ENCODE measurements at regions not wholly inside any gene's neighbourhood (a gene's known extent, or its start where the extent isn't known, plus 50 kb on each side); places are given as distances from the start of the nearest gene placed in this dataset.
A peak's percentile ranks its signal among the peaks of the same experiment; 100 is the strongest.

DNA sequence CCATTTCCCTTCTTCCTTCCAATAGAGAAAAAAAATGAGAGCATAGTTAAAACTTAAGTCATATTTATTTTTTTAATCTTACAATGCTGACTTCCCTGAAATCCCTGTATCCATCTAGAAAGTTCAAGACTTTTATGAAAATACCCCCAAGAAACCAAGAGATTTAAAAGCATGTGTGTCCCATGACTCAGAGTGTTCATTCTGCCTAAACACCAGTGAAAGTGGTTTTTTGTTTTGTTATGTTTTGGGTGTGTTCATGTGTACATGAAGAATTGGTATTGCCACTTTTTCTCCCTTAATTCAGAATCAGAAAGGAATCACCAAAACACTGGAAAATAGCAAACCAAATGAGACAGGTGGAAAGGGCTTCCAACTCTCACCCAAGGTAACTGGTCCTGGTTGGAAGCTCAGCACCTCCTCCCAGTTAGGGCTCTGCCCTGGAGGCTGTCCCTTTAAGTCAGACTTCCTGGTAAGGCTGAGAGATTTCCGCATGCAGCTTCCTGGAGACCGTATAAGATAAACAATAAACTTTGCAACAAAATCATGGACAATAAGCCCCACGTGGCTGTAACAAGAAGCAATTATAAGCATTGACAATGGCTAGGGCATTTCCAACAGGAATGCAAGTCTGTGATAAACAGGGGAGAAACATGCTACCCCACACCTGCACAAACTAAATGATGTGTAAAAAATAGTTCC lies 121.9 kb upstream of the ARHGEF3 start:
- no peak for DNase-seq

DNA sequence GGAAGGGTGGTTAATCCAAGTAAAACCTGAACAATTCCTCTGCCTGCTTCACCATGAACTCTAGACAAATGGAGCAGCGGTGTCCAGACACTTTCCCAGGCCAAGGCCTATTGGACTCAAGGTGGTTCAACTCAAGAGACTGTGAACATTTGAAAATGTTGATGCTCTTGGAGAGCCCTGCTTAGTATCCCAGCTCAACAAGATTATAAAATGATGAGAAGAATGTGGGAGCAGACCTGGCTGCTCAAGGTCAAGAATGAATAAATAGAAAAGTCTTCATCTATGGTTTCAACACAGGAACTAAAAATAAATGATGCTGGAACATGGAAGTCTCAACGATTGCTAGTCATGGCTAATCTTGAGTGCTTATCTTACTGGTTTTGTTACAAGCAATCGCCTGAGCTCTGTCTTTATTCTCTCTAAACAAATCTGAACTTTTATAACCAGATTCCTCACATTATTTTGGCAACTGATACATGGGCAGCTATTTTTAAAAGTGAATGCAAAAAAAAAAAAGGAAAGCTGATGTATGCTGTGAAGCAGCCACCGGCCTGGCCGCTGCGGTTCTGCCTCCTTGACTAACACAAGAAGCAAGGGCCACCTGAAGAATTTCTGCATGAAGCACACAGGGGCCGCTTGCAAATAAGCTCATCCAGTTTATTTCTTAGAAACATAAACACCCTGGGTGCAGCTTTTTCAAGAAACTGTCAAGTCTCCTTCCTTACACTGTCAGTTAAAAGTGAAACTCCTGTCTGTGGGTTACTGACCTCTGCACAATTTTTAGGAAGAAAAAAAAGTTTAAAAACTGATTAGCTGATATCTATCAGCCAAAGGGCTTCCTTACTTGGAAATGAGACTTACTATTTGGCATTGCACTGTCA lies 120.1 kb upstream of the ARHGEF3 start:
- no peak for DNase-seq

DNA sequence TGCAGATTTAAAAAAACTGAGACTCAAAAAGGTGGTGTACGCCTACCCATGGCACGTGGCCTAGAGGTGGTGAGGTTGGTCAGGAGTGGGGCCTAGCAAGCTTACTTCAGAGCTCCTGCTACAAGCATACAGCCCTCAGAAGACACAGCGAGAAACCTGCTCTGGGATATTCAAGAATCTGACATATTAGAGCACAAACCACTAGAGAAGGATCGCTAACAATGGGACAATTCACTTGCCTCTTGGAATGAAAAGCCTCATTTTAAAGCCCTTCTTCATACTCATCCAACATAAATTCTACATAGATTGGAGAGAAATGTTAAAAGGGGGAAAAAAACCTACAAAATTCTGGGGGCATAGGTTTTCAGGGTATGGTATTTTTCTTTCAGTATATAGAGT lies 118.0 kb upstream of the ARHGEF3 start:
- no peak for DNase-seq

DNA sequence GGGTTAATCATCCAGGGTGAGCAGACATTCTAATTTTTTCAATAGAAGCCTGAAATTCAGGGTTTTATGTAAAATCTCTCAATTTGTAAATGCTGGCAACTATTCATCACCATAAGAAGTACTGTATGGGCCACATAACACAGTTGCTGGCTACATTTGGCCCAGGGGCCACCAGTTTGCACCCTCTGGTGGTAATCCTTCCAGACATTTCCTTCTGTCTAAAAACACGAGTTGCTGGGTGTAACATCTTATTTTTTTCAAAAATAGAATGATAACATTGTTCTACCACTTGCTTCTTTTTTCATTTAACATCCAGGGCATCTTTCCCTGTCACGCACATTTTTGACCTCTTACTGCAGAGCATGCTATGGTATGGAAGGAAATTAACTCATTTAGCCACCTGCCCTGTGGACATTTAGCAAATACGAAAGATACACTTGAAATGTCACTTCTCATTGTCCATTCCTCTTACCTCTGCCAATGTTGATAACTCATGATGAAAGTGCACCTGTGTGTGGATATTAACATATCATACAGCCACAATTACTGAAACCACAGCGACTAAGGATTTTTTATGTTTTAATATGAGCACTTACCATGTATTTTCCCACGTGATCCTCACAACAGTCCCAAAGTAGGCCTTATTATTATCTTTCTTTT lies 117.5 kb upstream of the ARHGEF3 start:
- DNase-seq: no peak

DNA sequence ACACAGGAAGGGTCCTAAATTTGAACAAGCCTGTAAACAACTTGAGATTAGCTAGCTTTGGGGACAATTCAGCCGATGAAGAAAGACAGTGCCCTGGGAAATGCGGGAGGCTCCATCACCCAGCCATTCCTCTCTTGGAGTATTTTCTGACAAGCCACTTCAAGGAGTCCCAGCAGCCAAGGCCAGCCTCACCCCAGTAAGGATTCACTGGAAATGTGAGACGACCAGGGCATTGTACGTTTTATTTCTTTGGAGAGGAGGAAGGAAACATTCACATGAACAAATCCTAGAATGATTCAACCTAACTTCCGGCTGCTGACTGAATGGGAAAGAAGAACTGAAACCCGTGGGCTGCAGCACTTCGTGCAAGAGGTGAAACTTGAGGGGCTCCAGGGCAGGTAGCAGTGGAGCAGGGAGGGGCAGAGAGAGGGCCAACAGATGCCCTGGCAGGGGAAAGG lies 116.4 kb upstream of the ARHGEF3 start:
- no peak for DNase-seq

DNA sequence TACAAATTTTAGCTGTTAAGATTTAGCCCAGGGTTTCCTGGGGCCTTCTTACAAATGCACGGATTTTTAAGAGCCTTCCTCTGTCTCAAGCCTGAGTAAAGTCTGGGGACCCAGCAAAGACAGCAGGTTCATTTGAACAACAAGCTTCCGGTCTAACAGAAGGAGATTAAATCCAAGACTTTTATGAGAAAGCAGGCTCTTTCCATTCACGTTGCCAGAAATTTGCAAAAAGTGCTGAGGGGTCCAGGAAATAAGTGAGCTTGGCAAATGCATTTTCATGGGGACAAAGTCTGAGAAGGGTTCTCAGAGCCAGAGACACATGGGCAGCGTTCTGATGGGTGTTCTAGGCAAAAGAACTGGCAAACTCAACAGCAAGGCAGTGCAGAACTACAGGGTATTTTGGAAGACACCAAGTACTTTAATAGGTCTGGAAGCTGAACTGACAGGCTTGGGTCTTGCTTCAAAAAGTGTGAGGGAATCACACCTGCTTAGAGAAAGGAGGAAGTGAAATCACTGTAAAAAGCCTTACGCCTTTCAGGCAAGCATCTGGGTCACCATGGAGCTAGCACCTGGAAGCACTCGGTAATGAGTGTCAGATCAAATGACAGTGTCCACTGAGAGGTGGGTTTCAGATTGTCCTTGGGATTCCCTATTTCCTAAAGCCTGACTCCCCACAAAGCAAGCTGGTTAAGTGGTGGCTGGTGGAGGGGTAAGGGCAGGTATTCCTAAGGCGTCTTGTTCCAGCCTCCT lies 115.8 kb upstream of the ARHGEF3 start:
- no peak for DNase-seq

DNA sequence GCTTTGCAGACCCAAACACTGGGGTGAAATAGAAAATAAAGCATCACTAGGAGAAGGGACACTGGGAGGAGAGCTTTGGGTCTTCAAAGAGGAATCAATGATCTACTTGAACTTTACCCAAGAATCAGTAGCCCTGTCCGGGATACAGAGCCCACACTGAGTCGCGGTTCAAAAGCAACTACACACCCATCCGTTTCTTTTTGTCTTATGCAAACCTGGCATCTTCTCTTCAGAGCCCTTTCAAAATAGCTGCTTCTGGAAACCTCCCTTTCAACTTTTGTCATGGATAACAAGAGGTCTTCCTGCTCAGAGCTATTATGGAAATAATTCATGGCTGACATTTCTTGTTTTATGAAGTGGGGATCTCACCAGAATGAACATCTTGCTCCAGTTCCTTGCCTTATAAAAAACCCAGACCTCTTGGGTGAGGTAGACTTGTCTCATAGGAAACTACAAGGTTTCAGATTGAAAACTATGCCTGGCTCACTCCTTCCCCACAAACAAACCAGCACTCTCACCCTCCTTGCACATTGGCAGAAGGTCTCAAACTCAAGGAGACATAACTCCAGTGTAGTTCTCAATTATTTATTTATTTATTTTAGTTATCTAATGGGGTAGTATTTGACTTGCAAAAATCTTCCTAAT lies 115.1 kb upstream of the ARHGEF3 start:
- no peak for DNase-seq

DNA sequence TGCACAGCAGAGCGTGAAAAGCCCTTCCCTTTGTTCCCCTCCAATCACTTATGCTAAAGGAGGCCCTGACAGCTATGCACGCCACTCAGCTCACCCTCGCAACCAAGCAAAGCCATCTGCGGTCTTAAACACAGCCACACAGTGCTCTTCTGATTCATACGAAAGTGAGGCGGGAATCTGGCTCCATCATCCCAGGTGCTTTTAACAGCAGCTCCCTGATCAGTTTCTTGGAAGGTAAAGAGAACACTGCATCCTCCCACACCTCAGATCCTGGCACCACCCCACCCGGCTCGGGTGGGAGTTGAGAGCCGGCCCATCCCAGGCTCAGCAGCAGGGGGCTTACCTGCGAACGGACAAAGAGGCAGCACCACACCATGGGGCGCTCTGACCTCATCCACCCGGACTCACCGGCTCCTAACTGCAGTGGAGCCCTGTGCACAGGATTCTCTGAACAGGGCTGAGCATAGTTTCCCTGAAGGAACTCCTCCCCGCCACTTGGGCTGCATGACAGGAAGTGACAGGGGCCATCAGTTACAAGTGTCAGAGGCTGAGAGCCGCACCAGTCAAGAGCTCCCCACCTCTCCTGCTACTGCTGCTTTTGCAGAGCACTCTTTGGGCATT lies 114.3 kb upstream of the ARHGEF3 start:
- DNase-seq: no peak

DNA sequence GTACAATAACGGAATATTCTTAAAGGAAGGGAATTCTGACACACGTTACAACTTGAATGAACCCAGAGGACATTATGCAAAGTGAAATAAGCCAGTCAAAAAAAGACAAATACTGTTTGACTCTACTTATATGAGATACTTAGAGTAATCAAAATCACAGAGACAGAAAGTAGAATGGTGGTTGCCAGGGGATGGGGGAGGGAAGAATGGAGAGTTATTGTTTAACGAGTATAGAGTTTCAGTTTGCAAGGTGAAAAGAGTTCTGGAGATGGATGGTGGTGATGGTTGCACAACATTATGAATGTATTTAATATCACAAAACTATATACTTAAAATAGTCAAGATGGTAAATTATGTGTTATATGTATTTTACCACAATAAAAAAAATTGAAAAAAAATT lies 112.9 kb upstream of the ARHGEF3 start:
- no peak for DNase-seq

DNA sequence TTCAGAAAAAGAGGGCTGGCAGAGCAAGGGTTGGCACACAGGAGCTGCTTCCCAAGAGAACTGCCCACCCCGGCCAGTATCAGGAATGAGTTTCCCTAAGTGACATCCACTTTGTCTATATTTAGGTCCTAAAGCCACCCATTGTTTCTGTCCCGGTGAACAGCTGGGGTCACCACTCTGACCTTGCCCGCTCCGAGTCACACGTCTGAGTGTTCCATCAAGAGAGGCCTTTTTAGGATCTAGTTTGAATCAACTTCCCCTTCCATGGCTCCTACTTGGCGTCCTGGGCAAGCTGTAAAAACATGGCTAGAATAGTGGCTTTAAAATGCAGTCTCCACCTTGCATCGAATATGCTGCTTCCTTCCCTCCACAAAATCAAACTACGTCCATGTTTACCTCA lies 109.6 kb upstream of the ARHGEF3 start:
- DNase-seq: no peak

DNA sequence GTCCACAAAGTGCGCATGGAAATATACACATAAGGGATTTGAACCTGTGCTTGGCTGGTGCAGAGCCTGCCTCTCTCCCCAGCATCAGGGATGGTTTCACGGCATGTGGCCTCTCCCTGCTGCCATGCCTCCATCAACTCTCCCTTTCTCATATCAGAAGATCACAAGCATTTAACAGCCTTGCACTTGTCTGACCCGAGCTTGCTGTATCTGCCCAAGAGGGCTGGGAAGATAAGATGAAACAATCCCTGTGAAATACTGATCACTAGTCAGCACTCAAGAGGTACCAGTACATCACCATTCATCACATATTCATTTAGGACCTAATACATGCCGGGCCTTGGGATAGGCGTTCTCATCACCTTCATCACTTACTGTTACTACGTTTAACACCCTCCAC lies 107.6 kb upstream of the ARHGEF3 start:
- no peak for DNase-seq

DNA sequence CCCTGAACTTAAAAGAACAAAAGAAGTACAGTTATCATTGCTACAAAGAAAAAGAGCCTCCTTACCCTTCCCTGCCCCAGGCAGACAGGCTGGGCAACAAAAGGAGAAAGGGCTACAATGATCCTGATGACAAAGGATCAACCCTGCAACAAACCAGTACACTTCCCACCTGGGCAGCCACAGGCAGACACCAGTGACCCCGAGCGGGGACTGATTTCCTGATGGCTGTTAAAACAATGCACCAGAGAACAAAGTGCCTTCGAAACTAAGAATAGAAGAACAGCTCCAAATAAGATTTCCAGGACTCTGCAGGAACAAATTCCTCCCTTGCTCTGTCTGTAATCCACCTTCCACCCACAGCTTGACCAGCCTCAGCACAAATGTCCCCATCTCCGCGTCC lies 106.3 kb upstream of the ARHGEF3 start:
- no peak for DNase-seq

DNA sequence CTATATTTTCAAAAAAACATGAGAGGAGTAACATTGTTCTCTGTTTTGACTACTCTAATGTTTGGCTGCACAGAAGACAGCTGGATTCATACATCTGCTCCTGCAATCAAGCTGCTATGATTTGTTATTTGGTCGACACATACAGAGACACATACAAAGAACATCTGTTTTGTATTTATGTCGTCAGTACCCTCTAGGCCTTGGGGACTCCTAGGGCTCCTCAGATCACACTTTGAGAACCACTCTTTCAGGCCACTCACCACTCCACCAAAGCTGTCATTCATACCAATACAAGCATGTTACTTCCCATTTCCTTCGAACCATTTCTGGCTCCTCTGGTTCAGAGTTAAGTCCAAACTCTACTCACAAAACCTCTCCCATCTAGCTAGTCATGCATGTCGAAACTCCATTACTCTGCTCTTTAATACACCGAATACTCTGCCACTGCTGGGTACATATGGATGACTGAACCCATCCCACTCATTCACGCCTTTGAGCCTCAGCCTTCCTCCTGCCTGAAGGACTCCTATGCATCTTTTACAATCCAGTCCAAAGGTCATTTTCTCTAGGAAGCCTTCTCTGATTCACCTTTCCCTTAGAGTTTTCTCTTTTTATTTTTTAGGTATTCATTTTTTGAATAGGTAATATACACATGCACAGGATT lies 102.9 kb upstream of the ARHGEF3 start:
- no peak for DNase-seq

DNA sequence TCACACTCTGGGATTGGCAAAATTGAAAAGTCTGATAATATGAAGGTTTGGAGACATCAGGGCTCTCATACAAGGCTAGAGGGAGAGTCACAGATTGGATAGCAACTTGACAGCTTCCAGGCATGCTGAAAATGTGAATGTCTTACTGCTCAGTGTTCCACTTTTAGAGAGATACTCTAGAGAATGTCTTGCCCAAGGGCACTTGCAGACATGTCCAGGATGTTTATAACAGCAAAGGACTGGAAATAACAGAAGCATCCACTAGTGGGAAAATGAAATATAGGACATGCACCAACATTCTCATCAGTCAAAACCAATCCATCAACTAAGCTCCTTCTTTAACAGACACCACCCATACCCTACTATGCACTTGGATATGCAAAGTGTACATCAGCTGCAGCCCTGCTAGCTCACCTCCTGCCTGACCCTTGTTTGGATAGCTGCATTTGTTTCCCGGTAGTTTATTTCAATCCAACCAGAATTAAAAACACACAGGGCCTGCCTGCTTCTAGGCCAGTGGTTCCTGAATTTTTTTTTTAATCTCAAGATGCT lies 101.6 kb upstream of the ARHGEF3 start:
- DNase-seq: no peak

DNA sequence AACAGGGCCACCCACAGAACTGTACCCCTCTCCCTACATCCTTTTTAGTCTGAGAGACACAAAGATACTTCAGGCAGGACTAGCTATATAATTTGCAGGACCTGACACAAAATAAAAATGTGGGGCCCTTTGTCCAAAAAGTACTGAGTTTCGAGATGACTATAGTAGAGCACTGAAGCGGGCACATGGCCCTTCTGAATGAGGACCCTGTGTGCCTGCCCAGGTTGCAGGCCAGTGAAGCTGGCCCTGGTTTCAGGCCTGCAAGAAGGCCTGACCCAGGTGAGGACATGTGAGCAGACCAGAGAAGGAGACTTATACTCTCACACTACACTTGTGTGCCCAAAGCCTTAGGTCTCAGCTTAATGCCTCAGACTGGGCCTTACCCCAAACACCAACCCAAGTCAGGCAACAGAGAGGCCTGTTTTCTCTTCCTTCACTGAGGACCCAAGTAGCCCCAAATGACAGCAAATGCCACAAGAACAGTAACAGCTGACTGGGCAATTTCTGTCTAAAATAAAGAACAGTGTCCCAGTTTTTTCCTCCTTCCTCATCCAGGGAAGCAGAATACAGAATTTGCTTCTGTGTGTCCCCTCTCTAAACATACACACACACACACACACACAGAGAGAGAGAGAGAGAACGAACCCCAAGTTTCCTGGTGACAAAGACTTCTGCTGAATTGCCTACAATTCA lies 100.9 kb upstream of the ARHGEF3 start:
- no peak for DNase-seq

DNA sequence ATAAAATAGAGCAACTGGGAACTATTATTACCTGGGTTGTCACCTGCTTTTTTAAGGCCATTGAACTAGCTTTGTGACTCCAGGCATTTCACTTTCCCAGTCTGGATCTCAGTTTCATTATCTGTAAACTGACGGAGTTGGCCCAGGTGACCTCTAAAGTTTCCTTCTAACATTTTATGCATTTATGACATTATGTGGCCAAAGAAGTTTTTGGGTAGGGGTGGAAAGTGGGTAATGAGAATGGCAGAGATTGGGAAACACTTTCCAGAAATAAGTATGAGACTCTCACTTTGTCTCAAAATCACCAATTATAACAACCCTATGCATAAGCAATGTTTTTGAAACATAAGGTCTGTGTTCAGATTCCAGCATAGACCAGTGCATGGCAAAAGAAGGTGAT lies 99.1 kb upstream of the ARHGEF3 start:
- no peak for DNase-seq

DNA sequence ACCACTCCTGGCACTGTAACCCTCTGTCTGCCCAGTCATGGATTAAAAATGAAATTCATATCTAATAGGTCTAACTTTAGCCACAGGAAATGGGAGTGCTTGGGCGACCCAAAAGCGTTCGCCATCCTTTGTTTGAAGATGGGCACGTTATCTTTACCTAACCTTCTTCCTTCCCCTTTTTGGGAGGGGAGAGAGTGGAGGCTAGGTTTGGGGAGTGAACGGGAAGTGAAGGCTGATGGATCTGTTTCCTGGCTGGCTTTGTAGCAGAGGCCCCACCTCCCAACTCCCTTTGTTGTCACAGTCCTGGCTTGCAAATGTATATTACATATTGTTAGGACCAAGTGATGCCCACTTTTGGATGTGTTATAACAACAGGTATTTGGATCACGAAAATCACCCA lies 98.1 kb upstream of the ARHGEF3 start:
- DNase-seq: no peak

DNA sequence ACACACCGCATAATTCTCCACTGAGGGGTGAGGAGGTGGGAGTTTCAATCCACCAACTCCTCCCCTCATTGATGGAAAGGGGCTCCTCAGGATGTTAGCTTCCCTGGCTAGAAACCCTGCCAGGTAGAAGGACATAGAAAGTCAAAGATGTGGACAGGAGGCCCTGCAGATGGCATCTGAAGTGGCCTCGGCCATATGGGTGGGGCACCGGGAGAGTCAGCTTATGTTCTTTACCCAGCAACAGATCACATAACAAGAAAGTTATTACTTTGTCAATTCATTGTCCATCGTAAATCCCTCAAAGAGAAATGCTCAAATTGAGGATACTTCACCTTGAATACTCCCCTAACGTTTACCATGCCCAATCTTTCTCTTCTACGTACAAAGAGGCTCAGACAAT lies 97.3 kb upstream of the ARHGEF3 start:
- no peak for DNase-seq

DNA sequence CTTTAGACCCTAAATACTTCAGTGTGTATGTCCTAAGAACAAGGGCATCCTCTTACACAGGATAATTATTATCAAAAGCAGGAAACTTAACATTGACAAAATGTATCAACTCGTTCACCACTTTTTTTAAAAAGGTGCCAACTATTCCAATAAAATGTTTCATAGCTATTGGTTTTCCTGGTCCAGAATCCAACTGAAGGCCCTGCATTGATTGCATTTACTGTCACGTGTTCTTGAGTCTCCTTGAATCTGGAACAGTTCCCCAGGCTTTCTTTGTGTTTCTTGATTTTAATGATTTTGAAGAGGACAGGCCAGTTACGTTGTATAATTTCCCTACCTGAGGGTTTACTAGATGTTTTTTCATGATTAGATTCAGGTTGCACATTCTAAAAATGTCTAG lies 94.6 kb upstream of the ARHGEF3 start:
- DNase-seq: no peak

DNA sequence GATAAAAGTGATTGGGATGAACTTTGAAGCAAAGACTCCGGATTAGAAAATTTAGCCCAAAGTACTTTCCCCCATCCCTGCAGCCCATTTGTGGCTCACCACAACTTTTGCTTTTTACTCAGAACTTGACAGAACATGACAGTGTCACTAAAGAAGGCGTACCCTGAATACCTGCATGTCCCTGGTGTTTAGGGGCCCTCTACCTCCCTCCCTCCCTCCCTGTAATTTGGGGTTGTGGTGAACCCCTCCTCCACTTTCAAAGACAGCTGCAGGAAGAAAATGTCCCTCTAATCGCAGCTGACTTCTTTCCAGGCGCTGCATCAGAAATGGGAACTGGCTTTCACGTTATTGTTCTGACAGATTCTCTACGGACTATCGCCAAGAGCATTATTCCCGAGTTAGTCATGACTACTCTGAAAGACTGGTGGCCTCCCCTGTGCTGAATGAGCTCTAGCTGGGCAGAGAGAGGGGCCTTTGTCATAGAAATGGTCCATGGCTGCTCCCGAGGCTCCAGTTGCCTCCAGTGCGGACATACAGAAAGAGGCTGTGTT lies 93.2 kb upstream of the ARHGEF3 start:
- DNase-seq: peak; percentile 72 to 82

All from hippocampal formation (tissue), 2 donors.